ENCODE measurements at regions not wholly inside any gene's neighbourhood (a gene's known extent, or its start where the extent isn't known, plus 50 kb on each side); places are given as distances from the start of the nearest gene placed in this dataset.

DNA sequence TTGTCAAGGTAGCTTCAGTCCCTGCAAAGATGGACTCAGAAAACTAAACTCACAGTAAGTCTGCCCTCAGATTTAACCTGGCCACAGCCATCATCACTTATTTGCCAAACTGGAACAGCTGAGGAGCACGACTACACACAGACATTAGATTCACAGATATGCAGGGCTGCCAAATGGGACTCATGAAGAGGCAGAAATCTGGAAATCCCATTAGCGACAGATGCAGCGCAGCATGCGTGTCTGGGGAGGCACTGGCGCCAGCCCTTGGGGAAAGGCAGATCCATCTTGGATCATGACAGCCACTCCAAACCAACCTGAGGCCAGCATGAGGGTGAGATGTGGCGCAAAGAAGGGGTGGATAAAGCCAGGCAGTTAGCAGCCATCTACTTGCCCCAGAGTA is 160.7 kb upstream of the TSC22D2 start:
- TF ChIP-seq CTCF (IDR thresholded peaks at IDR 0.05): no peak

DNA sequence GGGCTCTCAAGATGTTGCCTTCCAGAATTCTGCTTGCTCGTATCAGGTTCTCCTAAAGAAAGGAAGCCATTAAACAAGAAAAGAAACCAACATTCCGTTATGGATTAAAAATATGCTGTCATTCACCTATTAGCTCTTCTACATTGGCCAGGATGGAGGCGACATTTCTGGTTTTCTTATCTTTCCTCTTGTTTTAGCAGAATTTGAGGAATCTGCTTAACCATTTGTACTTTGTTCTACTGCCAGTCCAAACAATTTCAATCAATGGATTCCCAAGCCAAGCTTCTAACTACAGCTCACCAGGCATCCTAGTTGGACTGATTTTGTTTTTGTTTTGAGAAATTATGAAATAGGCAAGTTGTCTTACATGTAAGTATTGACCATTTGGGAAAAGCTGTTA is 164.6 kb upstream of the TSC22D2 start:
- TF ChIP-seq CTCF (IDR thresholded peaks at IDR 0.05): no peak

- no peak for TF ChIP-seq CTCF (IDR thresholded peaks at IDR 0.05)
Measured at GRCh38 chr3:150242220-150242936, 165.7 kb upstream of the TSC22D2 start.

- no peak for TF ChIP-seq CTCF (IDR thresholded peaks at IDR 0.05)
Measured at GRCh38 chr3:150240891-150241290, 167.2 kb upstream of the TSC22D2 start.

GRCh38 chr3:150239766-150240165 is 168.3 kb upstream of the TSC22D2 start:
- no peak for TF ChIP-seq CTCF (IDR thresholded peaks at IDR 0.05)

- peak; percentile 91 for TF ChIP-seq CTCF (IDR thresholded peaks at IDR 0.05)
Measured at GRCh38 chr3:150238995-150239619, 169.0 kb upstream of the TSC22D2 start.

GRCh38 chr3:150238048-150238802 is 169.9 kb upstream of the TSC22D2 start:
- no peak for TF ChIP-seq CTCF (IDR thresholded peaks at IDR 0.05)

All from LNCAP (cell line).